SJCRH30 (cell line): ENCODE measurements at regions not wholly inside any gene's neighbourhood (a gene's known extent, or its start where the extent isn't known, plus 50 kb on each side); places are given as distances from the start of the nearest gene placed in this dataset.
"Not testable (repeated sequence)": the region's sequence is repeated elsewhere in the genome, so short reads cannot be mapped to it uniquely, and the experiment has no call there.

Experiments
- DNase-seq, 2 experiments: peaks; one replicate each; pipeline ENCODE4 v3.0.0-alpha.2; 2015 to 2020
- H3K27ac ChIP-seq: fragments of 250-450 bp; sonication (Bioruptor Pico); 2 replicates; pipeline ENCODE4 v1.5.1; 2020; ENCODE audit warnings: mild to moderate bottlenecking, moderate library complexity
- H3K27me3 ChIP-seq: fragments of 250-450 bp; sonication (Bioruptor Pico); 2 replicates; pipeline ENCODE4 v1.5.1; 2020; ENCODE audit warnings: mild to moderate bottlenecking, moderate library complexity
- H3K36me3 ChIP-seq: fragments of 250-450 bp; sonication (Bioruptor Pico); 2 replicates; pipeline ENCODE4 v1.5.1; 2020; ENCODE audit warnings: mild to moderate bottlenecking, moderate library complexity
- H3K4me1 ChIP-seq: fragments of 250-450 bp; sonication (Bioruptor Pico); 2 replicates; pipeline ENCODE4 v1.5.1; 2020; ENCODE audit warnings: mild to moderate bottlenecking, moderate library complexity
- H3K4me3 ChIP-seq: fragments of 250-450 bp; sonication (Bioruptor Pico); 2 replicates; pipeline ENCODE4 v1.5.1; 2020; ENCODE audit warnings: mild to moderate bottlenecking, moderate library complexity
- H3K9me3 ChIP-seq: fragments of 250-450 bp; sonication (Bioruptor Pico); replicated peaks from 2 replicates; pipeline ENCODE4 v1.5.1; 2020; ENCODE audit warnings: mild to moderate bottlenecking, moderate library complexity

- Histone ChIP-seq H3K4me1 (no peaks in the 10 kb centered on the region), H3K27ac (no peak overlapping the region), H3K4me3 (no peak overlapping the region), H3K9me3 (no peaks in the 10 kb centered on the region), H3K36me3 (no peaks in the 10 kb centered on the region), H3K27me3 (no peaks in the 10 kb centered on the region)
- DNase-seq = no peak
These were observed 290.7 kb upstream of the FOLH1 start for GRCh38 chr11:49499117-49499516.

- no peak for DNase-seq
- no peaks in the 10 kb centered on the region for H3K4me1 ChIP-seq
- no peaks in the 10 kb centered on the region for H3K36me3 ChIP-seq
These were observed 296.8 kb upstream of the FOLH1 start for GRCh38 chr11:49505231-49505630.

DNA sequence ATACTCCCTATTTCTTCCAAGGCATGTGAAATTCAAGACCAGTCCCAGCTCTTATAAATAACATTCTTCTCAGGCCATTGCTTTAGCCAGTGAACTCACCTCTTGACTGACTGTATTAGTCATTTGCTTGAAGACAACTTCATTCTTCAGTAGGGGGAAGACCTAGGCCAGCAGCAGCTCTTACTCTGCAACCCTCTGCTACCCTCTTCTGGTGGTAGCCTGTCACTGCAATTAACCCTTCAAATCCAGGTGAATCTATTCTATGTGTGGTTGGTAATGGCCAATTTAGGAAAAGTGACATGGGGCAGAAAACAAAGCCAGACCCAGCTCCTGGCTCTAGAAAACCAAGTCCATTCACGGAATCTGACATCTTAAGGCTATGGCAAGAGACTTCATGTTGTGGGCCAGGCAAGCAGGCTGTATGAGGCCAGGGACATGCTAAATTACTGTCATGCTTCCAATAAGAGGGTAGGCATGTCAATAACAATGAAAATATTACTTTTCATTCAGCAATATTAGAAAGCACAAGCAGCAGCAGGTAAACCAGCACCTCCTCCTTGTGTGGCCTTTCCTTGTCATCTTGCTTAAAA, 317.9 kb upstream of the FOLH1 start:
- not testable (repeated sequence) for H3K9me3 ChIP-seq, H3K36me3 ChIP-seq, H3K27me3 ChIP-seq, H3K4me1 ChIP-seq, H3K4me3 ChIP-seq, H3K27ac ChIP-seq
- DNase-seq = peak; percentile 5 to 26

More at GRCh38 chr11:49505231-49505630, 296.8 kb upstream of the FOLH1 start:
- H3K27me3 ChIP-seq = no peaks in the 10 kb centered on the region
- no peak overlapping the region for H3K4me3 ChIP-seq
- no peak overlapping the region for H3K27ac ChIP-seq
- H3K9me3 ChIP-seq = no peaks in the 10 kb centered on the region

DNA sequence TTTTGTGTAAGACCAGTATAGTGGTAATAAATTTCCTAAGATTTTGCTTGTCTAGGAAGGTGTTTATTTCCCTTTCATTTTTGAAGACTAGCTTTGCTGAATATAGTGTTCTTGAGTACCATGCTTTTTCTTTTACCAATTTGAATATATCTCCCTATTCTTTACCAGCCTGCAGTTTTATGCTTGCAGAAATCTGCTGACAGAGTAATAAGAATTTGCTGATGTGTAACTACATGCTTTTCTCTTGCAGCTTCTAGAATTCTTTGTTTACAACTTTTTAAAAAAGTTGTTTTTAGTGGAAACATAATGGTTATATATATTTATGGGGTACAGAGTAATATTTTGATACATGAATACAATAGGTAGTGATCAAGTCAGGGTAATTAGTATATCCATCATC, 324.8 kb upstream of the FOLH1 start:
- no peak overlapping the region for H3K4me3 ChIP-seq
- H3K27ac ChIP-seq = no peak overlapping the region

GRCh38 chr11:49538927-49539326, 330.5 kb upstream of the FOLH1 start:
- DNase-seq, H3K36me3 ChIP-seq, H3K27ac ChIP-seq, H3K27me3 ChIP-seq, H3K4me1 ChIP-seq, H3K4me3 ChIP-seq, H3K9me3 ChIP-seq: not testable (repeated sequence)

More for the DNA sequence above, 324.8 kb upstream of the FOLH1 start:
- DNase-seq = no peak
- no peaks in the 10 kb centered on the region for H3K36me3 ChIP-seq
- no peaks in the 10 kb centered on the region for H3K9me3 ChIP-seq
- H3K27me3 ChIP-seq = no peaks in the 10 kb centered on the region
- no peaks in the 10 kb centered on the region for H3K4me1 ChIP-seq

DNA sequence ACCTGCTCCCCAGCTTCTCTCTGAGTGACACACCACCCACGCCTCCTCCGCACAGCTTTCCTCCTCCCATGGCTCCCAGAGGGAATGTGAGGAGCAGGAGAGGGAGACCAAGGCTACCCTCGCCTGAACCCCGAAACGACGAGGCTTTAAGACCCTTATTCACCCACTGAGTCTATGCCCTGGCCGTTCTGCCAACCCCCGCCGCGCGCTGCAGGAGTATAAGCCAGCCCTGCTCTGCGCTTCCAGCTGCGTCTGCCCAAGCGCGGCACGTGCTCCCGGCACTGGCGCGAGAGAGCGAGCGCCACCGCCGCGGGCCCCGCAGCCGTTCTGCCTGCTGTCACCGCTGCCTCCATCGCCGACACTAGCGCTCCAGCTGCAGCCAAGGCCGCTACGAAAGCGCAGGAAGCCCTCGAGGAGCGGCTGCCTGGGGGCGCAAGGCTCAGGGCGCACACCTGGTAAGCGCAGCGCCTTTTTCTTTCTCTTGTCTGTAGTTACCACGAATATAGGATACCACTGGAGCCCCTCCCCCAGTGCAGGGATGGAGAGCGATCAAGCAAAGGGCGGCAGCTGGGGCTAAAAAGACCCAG, 350.0 kb upstream of the FOLH1 start:
- not testable (repeated sequence) for H3K27me3 ChIP-seq, H3K4me3 ChIP-seq, H3K27ac ChIP-seq, DNase-seq, H3K4me1 ChIP-seq, H3K36me3 ChIP-seq, H3K9me3 ChIP-seq

- DNase-seq, H3K9me3 ChIP-seq: not testable (repeated sequence)
These were observed 352.2 kb upstream of the FOLH1 start for GRCh38 chr11:49560593-49560992.

DNA sequence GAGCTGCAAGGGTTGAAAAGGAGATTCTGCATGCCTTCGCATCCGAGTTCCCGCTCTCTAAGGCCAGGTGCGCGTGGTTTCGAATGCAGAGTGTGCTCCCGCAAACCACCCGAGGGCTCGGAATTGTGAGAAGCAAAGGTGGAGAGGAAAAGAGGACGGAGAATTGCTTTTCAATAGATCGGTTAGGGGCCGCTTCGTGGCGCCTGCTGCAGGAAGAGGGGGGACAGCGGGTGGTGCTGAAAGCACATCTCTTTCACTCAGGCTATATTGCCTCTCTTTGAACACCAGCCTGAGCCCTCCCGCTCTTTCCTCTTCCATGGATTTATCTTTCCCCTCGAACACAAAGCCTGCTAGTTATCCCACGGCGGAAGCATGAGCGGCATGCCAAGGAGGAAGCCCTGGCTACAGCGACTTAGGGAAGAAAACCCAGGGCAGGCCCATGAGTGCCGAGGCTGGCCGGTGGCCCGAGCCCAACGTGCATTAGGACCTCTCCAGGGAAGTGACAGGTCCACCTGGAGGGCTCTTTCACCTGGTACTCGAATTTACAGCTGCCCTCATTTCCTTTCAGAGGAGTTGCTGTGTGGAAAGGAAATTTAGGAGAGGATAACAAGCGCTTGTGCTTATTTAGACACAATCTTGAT, 353.0 kb upstream of the FOLH1 start:
- not testable (repeated sequence) for H3K27ac ChIP-seq, H3K27me3 ChIP-seq, DNase-seq, H3K36me3 ChIP-seq, H3K4me1 ChIP-seq, H3K9me3 ChIP-seq, H3K4me3 ChIP-seq

More at GRCh38 chr11:49560593-49560992, 352.2 kb upstream of the FOLH1 start:
- H3K4me3 ChIP-seq, H3K4me1 ChIP-seq, H3K27ac ChIP-seq, H3K36me3 ChIP-seq, H3K27me3 ChIP-seq: not testable (repeated sequence)

DNA sequence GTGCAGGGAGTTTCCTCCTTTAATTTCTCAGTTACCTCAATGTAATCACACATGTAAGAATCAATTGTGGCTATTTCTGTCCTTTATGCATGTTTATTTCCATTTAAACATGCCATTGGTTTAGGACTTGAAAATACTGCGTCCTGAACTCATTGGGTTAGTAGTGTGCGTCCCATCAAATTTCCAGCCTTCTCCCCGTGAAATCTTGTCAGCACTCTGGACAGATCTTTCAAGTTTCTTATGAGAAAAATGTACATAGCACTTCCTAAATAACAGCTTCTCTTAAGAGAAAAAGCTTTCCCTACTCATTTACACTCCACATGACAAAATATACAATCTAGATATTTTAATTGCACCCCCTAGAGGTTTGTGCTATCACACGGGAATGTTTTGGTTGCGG, 353.9 kb upstream of the FOLH1 start:
- H3K4me1 ChIP-seq, H3K27me3 ChIP-seq, H3K36me3 ChIP-seq, H3K27ac ChIP-seq, H3K4me3 ChIP-seq, H3K9me3 ChIP-seq: not testable (repeated sequence)
- peak in 1 of 2 experiments; percentile 2 for DNase-seq

GRCh38 chr11:49579492-49579891, 371.1 kb upstream of the FOLH1 start:
- not testable (repeated sequence) for H3K4me1 ChIP-seq, H3K36me3 ChIP-seq, H3K9me3 ChIP-seq, H3K27ac ChIP-seq, H3K4me3 ChIP-seq, DNase-seq, H3K27me3 ChIP-seq

DNA sequence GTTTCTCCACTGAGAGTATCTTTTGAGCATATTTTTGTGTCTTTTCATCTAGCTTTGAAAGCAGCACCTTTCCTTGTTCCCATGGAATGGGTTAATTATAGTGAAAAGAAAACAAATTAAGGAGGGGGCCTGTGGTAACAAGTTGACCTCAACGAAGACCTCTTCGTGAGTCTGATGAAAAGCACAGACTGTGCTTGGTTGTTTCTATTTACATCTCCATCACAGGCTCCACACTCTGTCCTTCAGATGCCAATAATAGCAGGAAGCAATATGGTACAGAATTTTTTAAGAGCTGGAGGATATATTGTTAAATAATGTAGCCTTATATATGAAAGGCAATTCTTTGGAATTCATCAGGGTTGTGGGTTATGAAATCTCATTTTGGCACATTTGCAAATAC, 366.7 kb upstream of the OR4C13 start:
- not testable (repeated sequence) for H3K9me3 ChIP-seq

DNA sequence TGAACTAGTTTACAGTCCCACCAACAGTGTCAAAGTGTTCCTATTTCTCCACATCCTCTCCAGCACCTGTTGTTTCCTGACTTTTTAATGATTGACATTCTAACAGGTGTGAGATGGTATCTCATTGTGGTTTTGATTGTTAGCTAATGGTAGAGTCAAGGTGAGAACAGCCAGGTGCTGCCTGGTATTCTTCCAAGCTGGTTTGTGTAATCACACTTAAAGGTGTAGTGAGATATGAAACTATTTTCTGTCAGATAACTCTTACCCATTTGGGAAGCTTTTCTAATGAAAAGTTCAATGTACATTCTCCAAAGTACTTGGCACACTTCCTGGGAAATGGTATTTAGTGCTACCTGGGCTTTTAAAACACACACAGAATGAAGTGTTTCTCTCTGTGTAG, 343.3 kb upstream of the OR4C13 start:
- H3K4me1 ChIP-seq, H3K27me3 ChIP-seq, H3K9me3 ChIP-seq, DNase-seq, H3K27ac ChIP-seq, H3K36me3 ChIP-seq, H3K4me3 ChIP-seq: not testable (repeated sequence)

More for the DNA sequence above, 366.7 kb upstream of the OR4C13 start:
- H3K4me3 ChIP-seq, H3K27me3 ChIP-seq, H3K27ac ChIP-seq, H3K36me3 ChIP-seq, DNase-seq, H3K4me1 ChIP-seq: not testable (repeated sequence)

DNA sequence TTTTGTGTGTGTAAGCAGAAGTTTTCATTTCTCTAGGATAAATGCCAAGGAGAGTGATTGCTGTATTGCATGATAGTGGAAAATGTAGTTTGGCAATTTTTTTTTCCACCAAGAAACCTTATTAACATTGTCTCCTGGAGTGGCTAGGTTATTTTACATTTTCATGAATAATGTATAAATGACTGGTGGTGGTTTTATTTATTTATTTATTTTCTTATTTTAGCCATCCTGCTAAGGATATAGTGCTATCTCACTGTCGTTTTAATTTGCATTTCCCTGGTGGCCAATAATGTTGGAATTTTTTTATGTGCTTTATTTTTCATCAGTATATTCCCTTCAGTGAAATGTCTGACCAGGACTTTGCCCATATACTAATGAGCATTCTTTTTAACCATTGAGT, 328.3 kb upstream of the OR4C13 start:
- not testable (repeated sequence) for H3K27ac ChIP-seq, DNase-seq, H3K9me3 ChIP-seq, H3K4me1 ChIP-seq, H3K27me3 ChIP-seq, H3K4me3 ChIP-seq, H3K36me3 ChIP-seq

DNA sequence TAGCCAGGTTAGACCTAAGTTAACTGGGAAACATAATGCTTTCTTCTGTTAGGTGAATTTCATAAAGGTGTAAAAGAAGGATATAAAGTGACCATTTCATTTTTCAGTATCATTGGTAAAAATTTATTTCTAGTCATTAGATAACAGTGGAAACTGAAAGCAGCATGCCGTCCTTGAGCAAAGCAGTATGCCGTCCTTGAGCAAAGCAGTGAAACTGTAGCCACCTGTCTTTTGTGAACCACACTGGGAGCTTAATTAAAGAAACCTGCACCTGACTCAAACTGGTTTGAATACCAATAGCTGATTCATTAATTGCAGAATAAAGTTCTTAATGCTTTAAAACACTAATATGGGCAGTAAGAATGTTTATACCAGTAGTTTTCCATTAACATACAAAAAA, 281.5 kb upstream of the OR4C13 start:
- not testable (repeated sequence) for H3K4me1 ChIP-seq, DNase-seq, H3K36me3 ChIP-seq, H3K27me3 ChIP-seq, H3K9me3 ChIP-seq, H3K4me3 ChIP-seq, H3K27ac ChIP-seq

GRCh38 chr11:49702121-49702520, 250.1 kb upstream of the OR4C13 start:
- not testable (repeated sequence) for H3K9me3 ChIP-seq, H3K27me3 ChIP-seq, DNase-seq, H3K36me3 ChIP-seq, H3K4me1 ChIP-seq, H3K27ac ChIP-seq, H3K4me3 ChIP-seq

GRCh38 chr11:49750447-49750846, 201.7 kb upstream of the OR4C13 start:
- H3K36me3 ChIP-seq, H3K27ac ChIP-seq, H3K9me3 ChIP-seq, H3K4me3 ChIP-seq, H3K27me3 ChIP-seq, H3K4me1 ChIP-seq: not testable (repeated sequence)
- peak in 1 of 2 experiments; percentile 3 for DNase-seq
